Liver (tissue), 3 donors: ENCODE measurements at regions not wholly inside any gene's neighbourhood (a gene's known extent, or its start where the extent isn't known, plus 50 kb on each side); places are given as distances from the start of the nearest gene placed in this dataset.

Source experiments
- JUND ChIP-seq, 2 donors: IDR thresholded peaks; 2 replicates each; pipeline ENCODE4 v1.6.1; 2016; ENCODE audit warnings: antibody characterized with exemption in 2 of 2
- RAD21 ChIP-seq, 2 donors: IDR thresholded peaks; 2 replicates each; pipeline ENCODE4 v1.6.1; 2016; ENCODE audit warnings: antibody characterized with exemption in 2 of 2, mild to moderate bottlenecking in 2 of 2
- REST ChIP-seq: IDR thresholded peaks from 2 replicates; pipeline ENCODE4 v1.6.1; 2016; ENCODE audit warnings: antibody characterized with exemption, mild to moderate bottlenecking
- TF ChIP-seq, protein P1 (sequence below): fragments of 150-350 bp; IDR thresholded peaks from 2 replicates; pipeline ENCODE4 v1.5.1; 2017; ENCODE audit warnings: improper control_type of control experiment, low read depth, low read length; ENCODE audit not compliant: missing input control
- donor health status: healthy.
- donor health status: healthy.

- TF ChIP-seq, protein P1, sequence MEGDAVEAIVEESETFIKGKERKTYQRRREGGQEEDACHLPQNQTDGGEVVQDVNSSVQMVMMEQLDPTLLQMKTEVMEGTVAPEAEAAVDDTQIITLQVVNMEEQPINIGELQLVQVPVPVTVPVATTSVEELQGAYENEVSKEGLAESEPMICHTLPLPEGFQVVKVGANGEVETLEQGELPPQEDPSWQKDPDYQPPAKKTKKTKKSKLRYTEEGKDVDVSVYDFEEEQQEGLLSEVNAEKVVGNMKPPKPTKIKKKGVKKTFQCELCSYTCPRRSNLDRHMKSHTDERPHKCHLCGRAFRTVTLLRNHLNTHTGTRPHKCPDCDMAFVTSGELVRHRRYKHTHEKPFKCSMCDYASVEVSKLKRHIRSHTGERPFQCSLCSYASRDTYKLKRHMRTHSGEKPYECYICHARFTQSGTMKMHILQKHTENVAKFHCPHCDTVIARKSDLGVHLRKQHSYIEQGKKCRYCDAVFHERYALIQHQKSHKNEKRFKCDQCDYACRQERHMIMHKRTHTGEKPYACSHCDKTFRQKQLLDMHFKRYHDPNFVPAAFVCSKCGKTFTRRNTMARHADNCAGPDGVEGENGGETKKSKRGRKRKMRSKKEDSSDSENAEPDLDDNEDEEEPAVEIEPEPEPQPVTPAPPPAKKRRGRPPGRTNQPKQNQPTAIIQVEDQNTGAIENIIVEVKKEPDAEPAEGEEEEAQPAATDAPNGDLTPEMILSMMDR, result no peak
- TF ChIP-seq RAD21 (IDR thresholded peaks at IDR 0.05) (no peak), JUND (IDR thresholded peaks at IDR 0.05) (no peak), REST (no peak)
Observed at GRCh38 chr2:64260093-64260803, 116.0 kb upstream of the PELI1 start.
